ENCODE measurements at regions not wholly inside any gene's neighbourhood (a gene's known extent, or its start where the extent isn't known, plus 50 kb on each side); places are given as distances from the start of the nearest gene placed in this dataset.

GRCh38 chr4:188282471-188283232 is 143.4 kb downstream of the TRIML1 start:
- Histone ChIP-seq H3F3A (ENCODE audit: control insufficient read depth, insufficient read depth) (no peaks in the 10 kb centered on the region), H3K4me3 (ENCODE audit: low read length) (no peak overlapping the region), H3K36me3 (ENCODE audit: control insufficient read depth, low read length) (no peaks in the 10 kb centered on the region), H3K79me2 (ENCODE audit: control insufficient read depth, low read length) (no peaks in the 10 kb centered on the region), H3K4me2 (ENCODE audit: low read length) (no peak overlapping the region), H3K27ac (ENCODE audit: low read depth, low read length) (no peak overlapping the region), H3K27me3 (ENCODE audit: control insufficient read depth, low read length) (no peaks in the 10 kb centered on the region), H3K9me3 (ENCODE audit: control insufficient read depth, insufficient read depth, low read length) (peaks cover 4% of the 10 kb centered on the region; the same call in 1 of the 2 replicates), H3K9me2 (replicated peaks; ENCODE audit: control insufficient read depth, low read length) (no peaks in the 10 kb centered on the region), H4K20me1 (ENCODE audit: control insufficient read depth, insufficient read depth, low read depth, low read length) (no peaks in the 10 kb centered on the region), H3K4me1 (ENCODE audit: control insufficient read depth, low read length) (no peaks in the 10 kb centered on the region)
- TF ChIP-seq, protein P1, sequence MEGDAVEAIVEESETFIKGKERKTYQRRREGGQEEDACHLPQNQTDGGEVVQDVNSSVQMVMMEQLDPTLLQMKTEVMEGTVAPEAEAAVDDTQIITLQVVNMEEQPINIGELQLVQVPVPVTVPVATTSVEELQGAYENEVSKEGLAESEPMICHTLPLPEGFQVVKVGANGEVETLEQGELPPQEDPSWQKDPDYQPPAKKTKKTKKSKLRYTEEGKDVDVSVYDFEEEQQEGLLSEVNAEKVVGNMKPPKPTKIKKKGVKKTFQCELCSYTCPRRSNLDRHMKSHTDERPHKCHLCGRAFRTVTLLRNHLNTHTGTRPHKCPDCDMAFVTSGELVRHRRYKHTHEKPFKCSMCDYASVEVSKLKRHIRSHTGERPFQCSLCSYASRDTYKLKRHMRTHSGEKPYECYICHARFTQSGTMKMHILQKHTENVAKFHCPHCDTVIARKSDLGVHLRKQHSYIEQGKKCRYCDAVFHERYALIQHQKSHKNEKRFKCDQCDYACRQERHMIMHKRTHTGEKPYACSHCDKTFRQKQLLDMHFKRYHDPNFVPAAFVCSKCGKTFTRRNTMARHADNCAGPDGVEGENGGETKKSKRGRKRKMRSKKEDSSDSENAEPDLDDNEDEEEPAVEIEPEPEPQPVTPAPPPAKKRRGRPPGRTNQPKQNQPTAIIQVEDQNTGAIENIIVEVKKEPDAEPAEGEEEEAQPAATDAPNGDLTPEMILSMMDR (IDR thresholded peaks at IDR 0.05; ENCODE audit: low read depth, low read length, poor library complexity, severe bottlenecking): no peak

DNA sequence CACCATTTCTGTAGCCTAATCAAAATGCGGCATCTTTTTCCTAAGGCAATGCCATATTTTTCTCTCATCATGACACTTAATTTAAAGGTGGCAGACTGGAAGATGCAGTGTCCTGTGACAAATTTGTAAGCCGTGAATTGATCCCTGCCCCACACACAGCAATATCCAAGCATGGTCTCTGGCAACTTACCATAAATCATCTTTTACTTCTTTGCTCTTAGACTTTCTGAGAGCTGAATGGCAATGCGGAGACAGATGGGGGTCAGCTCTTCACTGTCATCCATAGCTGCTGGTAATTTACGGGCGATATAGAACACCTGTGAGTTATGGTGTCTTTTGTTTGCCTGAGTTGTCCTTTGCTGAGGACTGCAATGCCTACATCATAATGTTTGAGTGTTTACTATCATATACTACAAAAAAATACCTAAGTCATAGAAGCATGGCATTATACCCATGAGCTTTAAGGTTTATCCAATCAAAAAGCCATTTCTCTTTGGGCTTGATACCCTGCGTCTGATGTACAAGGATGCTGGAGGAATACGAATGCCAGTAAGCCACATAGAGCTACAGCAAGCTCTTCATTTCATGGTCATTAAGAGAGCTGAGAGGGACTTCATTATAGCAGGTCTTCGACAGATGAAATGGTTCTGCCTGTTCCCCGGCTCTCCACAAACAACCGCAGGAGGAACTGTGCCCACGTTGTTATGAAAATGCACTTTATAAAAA is 148.1 kb downstream of the TRIML1 start:
- no peaks in the 10 kb centered on the region for H3F3A ChIP-seq (ENCODE audit: control insufficient read depth, insufficient read depth)
- no peaks in the 10 kb centered on the region for H3K27me3 ChIP-seq (ENCODE audit: control insufficient read depth, low read length)
- no peak for TF ChIP-seq EZH2phosphoT487 (IDR thresholded peaks at IDR 0.05; ENCODE audit: borderline replicate concordance, low read length)
- TF ChIP-seq, protein P1 (IDR thresholded peaks at IDR 0.05; ENCODE audit: low read depth, low read length, poor library complexity, severe bottlenecking): no peak
- H3K4me1 ChIP-seq (ENCODE audit: control insufficient read depth, low read length): no peaks in the 10 kb centered on the region
- peaks cover 4% of the 10 kb centered on the region for H3K9me3 ChIP-seq (ENCODE audit: control insufficient read depth, insufficient read depth, low read length)
- no peaks in the 10 kb centered on the region for H3K36me3 ChIP-seq (ENCODE audit: control insufficient read depth, low read length)
- H3K9me2 ChIP-seq (replicated peaks; ENCODE audit: control insufficient read depth, low read length): no peaks in the 10 kb centered on the region
- no peak overlapping the region for H3K27ac ChIP-seq (ENCODE audit: low read depth, low read length)
- no peaks in the 10 kb centered on the region for H3K79me2 ChIP-seq (ENCODE audit: control insufficient read depth, low read length)
- H3K4me2 ChIP-seq (ENCODE audit: low read length): no peak overlapping the region
- no peak overlapping the region for H3K4me3 ChIP-seq (ENCODE audit: low read length)
- H4K20me1 ChIP-seq (ENCODE audit: control insufficient read depth, insufficient read depth, low read depth, low read length): no peaks in the 10 kb centered on the region

GRCh38 chr4:188289531-188290125 is 150.4 kb downstream of the TRIML1 start:
- H3K36me3 ChIP-seq (ENCODE audit: control insufficient read depth, low read length): no peaks in the 10 kb centered on the region
- TF ChIP-seq, protein P1 (IDR thresholded peaks at IDR 0.05; ENCODE audit: low read depth, low read length, poor library complexity, severe bottlenecking): no peak
- TF ChIP-seq EZH2phosphoT487 (IDR thresholded peaks at IDR 0.05; ENCODE audit: borderline replicate concordance, low read length): no peak
- no peaks in the 10 kb centered on the region for H3K27me3 ChIP-seq (ENCODE audit: control insufficient read depth, low read length)
- no peaks in the 10 kb centered on the region for H4K20me1 ChIP-seq (ENCODE audit: control insufficient read depth, insufficient read depth, low read depth, low read length)
- no peaks in the 10 kb centered on the region; the same call in none of the 2 replicates for H3K9me3 ChIP-seq (ENCODE audit: control insufficient read depth, insufficient read depth, low read length)
- no peaks in the 10 kb centered on the region for H3K9me2 ChIP-seq (replicated peaks; ENCODE audit: control insufficient read depth, low read length)
- H3K4me1 ChIP-seq (ENCODE audit: control insufficient read depth, low read length): no peaks in the 10 kb centered on the region
- H3K4me3 ChIP-seq (ENCODE audit: low read length): no peak overlapping the region
- H3F3A ChIP-seq (ENCODE audit: control insufficient read depth, insufficient read depth): no peaks in the 10 kb centered on the region
- no peak overlapping the region for H3K27ac ChIP-seq (ENCODE audit: low read depth, low read length)
- H3K79me2 ChIP-seq (ENCODE audit: control insufficient read depth, low read length): no peaks in the 10 kb centered on the region
- H3K4me2 ChIP-seq (ENCODE audit: low read length): no peak overlapping the region

All from DOHH2 (cell line).